NCI-H1092 (cell line): ENCODE measurements at regions not wholly inside any gene's neighbourhood (a gene's known extent, or its start where the extent isn't known, plus 50 kb on each side); places are given as distances from the start of the nearest gene placed in this dataset.

Experiments
- DNase-seq: peaks from one replicate; lab custom pipeline; 2025; lab: John Stamatoyannopoulos, UW

- DNase-seq = no peak
Observed at GRCh38 chr20:10724449-10725173, 50.8 kb upstream of the JAG1 start.

DNA sequence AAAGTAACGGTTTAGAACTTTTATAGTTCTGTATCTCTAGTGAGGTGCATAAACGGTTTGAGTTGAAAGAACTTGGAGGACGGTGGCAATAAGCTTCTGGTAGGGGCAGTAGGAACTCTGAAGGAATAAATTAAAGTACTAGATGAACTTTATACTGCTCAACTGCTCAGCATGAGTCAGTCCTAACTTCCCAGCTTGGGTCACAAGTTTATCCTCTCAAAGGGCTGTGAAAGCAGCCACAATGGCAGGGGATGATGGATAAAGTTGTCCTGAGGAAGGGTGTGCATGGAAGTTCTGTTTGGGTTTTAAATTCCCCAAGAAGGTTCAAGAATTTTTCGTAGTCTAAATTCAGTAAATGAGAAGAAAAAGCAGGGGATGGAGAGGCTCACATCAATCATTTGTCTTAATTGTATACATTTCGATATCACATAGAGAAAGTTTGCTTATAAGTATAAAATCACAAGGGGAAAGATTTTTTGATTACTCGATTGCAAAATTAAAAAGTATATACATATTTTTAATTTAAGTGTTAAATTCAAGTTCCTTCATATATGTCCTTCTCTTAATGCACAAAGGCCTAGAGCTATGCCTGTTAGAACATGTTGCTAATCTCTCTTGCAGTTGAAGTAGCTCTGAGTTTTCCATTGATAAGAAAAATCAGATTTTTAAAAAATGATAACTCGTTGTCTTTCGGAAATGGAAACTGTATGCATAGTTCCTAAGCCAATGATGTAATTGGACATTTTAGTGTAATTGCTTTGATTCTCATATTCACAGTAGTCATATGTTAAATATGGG, 55.3 kb upstream of the JAG1 start:
- DNase-seq = no peak

GRCh38 chr20:10729785-10730184, 56.0 kb upstream of the JAG1 start:
- no peak for DNase-seq

DNA sequence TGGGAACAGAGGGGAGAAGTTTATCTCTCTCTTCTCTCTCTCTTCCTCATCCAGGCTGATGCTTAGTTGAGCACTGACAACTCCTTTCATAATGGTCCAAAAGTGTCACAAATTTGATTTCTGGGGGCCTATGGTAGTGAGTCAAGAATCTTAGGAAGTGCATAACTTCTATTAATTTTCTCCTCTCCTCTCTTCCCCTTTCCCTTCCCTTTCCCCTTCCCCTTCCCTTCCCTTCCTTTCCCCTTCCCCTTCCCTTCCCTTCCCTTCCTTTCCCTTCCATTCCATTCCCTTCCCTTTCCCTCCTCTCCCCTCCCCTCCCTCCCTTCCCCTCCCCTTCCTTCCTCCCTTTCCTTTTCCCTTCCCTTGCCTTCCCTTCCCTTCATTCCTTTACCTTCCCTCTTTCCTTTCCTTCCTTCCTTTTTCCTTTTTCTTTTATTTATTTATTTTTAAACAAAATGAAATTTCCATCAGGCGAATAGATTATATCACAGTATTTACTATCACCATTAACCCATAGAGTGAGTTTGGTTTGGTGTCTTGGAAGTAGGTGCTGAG, 56.9 kb upstream of the JAG1 start:
- no peak for DNase-seq

- peak; percentile 16 for DNase-seq
Observed at GRCh38 chr20:10731190-10731965, 57.6 kb upstream of the JAG1 start.

DNA sequence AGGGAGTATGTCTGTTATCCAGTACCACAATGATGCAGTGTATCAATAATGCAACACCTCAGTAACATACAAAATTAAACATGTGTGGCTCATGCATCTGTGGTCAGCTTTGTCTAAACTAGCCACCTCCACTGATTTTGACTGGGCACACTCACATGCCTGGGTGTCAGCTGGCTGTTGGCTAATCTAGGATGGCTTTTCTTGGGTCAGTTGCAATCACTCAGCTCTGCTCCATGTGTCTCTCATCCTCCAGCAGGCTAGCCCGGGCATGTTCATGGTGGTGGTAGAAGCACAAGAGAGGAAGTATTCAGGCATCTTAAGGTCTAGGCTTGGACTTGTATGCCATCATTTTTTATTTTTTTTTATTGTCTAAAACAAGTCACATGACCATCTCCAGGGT, 59.3 kb upstream of the JAG1 start:
- no peak for DNase-seq

DNA sequence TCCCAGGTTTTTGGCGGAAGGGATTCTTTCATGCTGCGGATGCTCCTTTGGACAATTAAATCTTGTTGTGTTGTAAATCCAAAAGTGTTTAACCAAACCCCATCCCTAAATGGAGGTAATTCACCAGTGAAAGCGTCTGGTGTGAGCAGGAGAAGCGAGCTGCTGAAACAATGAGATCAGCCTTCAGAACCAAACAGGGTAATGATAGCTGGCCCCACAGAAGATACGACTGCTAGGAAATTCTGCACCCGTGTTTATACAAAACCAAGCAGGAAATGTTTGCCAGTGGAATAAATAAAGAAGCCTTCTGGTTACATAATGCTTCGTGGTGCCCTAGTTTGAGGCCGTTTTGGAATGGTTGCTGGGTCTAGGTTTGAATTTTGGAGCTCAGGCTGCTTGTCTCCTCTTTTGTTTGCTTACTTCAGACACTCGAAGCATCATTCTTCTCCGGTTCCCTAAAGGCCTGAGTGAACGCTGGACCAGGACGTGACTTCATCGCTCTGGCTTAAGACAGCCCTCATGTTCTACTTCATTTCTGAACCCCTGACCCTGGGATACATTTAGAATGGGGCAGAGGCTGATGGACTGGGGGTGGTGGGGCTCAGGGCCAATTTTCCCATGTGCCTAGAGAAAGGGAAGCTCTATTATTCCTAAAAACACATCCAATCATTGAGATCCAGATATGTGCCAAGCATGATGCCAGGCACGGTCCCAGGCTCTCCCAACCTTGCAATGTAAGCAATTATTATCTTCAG, 61.6 kb upstream of the JAG1 start:
- DNase-seq = no peak

- DNase-seq = no peak
Observed at GRCh38 chr20:10739134-10739533, 65.3 kb upstream of the JAG1 start.

GRCh38 chr20:10739566-10739965, 65.8 kb upstream of the JAG1 start:
- no peak for DNase-seq

- no peak for DNase-seq
Observed at GRCh38 chr20:10741060-10741459, 67.3 kb upstream of the JAG1 start.

DNA sequence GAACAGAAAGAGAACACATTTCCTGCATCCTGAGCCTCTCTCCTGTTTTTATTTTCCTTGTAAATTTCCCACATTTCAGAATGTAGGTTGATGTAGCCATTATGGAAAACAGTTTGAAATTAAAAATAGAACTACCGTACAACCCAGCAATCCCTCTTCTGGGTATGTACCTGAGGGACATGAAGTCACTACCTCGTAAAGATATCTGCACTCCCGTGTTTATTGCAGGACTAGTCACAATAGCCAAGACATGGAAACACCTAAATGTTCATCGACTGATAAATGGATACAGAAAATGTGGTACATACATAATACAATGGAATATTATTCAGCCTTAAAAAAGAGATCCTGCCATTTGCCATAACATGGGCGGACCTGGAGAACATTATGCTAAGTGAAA, 72.0 kb upstream of the JAG1 start:
- no peak for DNase-seq

- no peak for DNase-seq
Observed at GRCh38 chr20:10747019-10747418, 73.2 kb upstream of the JAG1 start.

- DNase-seq = no peak
Observed at GRCh38 chr20:10749084-10749483, 75.3 kb upstream of the JAG1 start.

DNA sequence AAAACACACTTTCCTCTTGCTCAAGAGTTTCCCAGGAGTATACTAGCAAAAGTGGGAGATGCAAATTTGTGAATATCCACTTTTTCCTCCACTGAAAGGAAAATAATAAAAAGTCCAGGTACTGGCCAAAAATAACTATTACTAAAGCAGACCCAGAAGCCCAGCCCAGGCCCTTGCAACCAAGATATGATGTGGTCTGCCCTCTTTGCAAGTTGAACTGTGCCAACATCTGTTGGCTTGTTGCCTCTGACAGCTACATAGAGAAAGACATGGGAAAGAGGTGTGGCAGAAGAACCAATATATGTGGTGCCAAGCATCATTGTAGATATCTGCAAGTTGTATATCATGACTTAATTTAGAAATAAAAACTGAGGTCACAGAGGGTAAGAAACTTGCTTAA, 78.4 kb upstream of the JAG1 start:
- no peak for DNase-seq

DNA sequence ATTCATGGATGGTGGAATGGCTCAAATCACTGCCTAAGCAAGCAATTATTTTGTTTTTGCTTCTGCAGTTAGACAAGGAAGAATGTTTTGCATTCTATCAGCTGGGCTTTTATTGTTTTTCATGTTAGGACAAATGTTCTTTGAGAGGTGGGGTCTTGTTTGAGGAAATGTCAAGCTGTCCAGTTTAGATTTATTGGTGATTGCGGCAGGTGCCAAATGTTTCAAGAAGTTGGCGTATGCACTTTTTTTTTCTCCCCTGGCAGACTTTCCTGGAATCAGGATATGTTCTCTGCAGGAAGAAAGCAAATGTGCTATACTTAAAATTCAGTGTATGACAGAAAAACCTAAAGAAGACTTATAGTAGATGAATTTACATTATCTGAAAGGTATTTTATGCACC, 81.0 kb upstream of the JAG1 start:
- DNase-seq = no peak

GRCh38 chr20:10758446-10758845, 84.6 kb upstream of the JAG1 start:
- DNase-seq = no peak

GRCh38 chr20:10761232-10761631, 87.4 kb upstream of the JAG1 start:
- no peak for DNase-seq

GRCh38 chr20:10761786-10762185, 88.0 kb upstream of the JAG1 start:
- no peak for DNase-seq

DNA sequence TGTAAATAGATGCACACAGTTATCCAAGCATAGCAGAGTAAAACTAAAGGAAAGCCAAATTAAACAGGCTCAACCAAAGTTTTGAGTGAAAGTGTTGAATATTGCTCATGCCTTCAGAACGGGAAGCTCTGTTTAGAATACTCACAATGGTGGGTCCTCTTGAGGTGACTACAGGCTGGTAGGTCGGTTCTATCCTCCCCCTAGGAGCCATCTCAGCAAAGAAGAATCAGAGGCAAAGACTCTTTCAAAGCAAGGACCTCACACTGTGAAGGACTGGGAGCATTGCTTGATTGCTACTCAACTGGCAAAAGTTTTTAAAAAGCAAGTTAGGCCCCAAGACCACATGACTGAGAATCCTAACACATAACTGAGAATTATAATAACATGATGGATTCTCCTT, 88.4 kb upstream of the JAG1 start:
- DNase-seq = no peak

- no peak for DNase-seq
Observed at GRCh38 chr20:10763112-10763511, 89.3 kb upstream of the JAG1 start.

- no peak for DNase-seq
Observed at GRCh38 chr20:10769700-10770099, 95.9 kb upstream of the JAG1 start.

DNA sequence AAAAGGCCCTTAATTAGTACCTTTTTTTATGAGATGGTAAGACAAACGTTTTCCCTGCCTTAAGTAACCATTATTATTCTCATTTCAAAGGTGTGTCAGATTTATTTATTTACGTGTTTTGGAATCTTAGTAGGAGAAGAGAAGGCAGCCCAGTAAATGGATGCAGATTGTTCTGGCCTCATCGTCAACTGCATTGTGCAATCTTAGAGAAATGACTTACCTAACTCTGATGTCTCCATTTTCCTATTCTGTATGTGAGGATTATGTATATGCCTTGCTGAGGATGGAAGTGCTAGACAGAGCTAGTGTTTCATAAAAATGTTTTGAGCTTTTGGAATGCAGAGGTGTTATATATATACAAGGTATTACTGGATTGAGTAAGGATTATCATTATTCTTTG, 97.0 kb upstream of the JAG1 start:
- no peak for DNase-seq
